ENCODE measurements at regions not wholly inside any gene's neighbourhood (a gene's known extent, or its start where the extent isn't known, plus 50 kb on each side); places are given as distances from the start of the nearest gene placed in this dataset.

GRCh38 chr14:42624980-42625761 is 1018.5 kb downstream of the LRFN5 start:
- DNase-seq (ENCODE audit: low spot score), result no peak

- no peak for DNase-seq (ENCODE audit: low spot score)
Observed at GRCh38 chr14:42617005-42617404, 1010.3 kb downstream of the LRFN5 start.

DNA sequence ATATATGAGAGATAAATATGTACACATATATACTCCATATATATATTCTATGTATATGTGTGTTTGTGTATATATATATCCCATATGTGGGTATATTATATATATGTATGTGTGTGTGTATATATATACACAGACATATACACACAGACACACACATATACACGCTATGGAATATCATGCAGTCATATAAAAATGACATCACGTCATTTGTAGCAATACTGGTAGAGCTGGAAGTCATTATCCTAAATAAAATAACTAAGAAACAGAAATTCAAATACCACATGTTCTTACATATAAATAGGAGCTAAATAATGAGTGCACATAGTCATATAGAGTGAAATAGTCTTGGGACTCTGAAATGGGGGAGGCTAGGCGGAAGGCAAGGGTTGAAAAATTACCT is 1000.2 kb downstream of the LRFN5 start:
- DNase-seq (ENCODE audit: low spot score), result no peak

DNA sequence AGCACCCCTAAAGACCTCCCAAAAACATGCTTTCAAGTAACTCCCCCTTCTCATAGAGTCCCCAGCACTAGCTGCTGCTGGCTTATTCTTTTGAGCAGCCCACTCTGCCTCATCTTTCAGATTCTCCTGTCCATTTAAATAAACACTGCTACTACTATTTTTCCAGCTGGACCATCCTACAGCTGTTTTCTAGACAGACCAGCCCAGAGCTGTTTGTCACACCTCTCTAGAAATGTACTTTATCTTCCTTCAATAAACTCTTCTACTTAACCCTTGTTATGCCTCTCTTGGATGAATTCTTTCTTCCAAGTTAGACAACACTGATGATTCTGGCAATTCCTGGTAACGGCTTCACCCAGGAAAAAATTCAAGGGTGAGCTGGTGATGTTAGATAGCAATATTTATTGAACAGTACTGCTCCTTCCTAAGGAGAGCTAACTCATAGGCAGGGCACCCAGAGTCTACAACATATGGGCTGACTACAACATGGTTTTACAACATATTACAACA is 995.7 kb downstream of the LRFN5 start:
- DNase-seq (ENCODE audit: low spot score), result no peak

DNA sequence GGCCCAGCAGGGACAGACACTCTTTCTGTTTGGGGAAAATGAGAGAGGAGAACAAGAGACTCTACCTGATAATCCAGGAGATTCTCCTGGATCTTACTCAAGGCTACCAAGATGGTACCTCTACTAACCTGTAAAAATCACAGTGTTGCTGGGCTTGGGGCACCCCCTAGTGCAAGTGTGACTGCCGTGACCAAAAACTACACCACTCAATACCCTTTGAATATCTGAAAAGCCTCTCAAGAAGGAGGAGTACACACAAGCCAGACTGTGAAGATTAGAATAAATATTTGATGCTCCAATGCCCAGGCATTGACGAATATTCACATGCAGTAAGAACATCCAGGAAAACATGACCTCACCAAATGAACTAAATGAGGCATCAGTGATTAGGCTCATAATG is 965.4 kb downstream of the LRFN5 start:
- DNase-seq (ENCODE audit: low spot score), result no peak

DNA sequence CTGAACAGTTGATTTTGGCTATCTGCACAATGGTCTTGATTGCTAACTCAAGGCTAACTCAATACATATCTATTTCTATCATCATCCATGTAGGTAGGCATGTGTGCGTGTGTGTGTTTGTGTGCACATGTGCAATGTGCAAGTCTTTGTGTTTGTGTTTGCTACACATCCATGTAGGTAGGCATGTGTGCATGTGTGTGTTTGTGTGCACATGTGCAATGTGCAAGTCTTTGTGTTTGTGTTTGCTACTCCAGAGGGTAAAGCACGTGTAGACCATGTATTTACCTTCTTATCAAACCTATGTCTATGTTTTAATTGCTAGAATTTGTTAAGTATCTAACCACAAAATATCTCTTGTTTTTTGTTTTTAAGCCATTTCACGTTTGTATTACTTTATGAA is 962.6 kb downstream of the LRFN5 start:
- DNase-seq (ENCODE audit: low spot score), result no peak

- DNase-seq (ENCODE audit: low spot score), result no peak
Observed at GRCh38 chr14:42565556-42565955, 958.9 kb downstream of the LRFN5 start.

DNA sequence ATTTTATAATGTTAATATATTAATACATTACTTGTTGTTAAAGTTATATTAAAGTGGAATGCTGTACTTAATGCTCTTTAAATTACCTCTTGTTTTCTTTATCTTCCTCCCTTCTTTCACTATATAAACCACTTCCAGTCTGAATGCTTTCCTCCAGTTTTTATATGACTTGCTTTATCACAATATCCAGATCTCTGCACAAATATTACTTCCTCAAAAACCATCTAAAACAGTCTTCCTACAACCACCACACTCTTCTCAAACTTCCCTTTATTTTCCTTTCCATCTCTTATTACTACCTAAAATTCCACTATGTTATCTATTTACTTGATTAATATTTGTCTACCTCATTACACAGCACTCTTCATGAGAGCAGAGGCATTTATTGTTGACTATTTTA is 956.6 kb downstream of the LRFN5 start:
- DNase-seq (ENCODE audit: low spot score), result no peak

GRCh38 chr14:42556551-42556950 is 949.9 kb downstream of the LRFN5 start:
- no peak for DNase-seq (ENCODE audit: low spot score)

- no peak for DNase-seq (ENCODE audit: low spot score)
Observed at GRCh38 chr14:42555365-42555764, 948.7 kb downstream of the LRFN5 start.

GRCh38 chr14:42554091-42554490 is 947.4 kb downstream of the LRFN5 start:
- DNase-seq (ENCODE audit: low spot score), result no peak

GRCh38 chr14:42550310-42550709 is 943.6 kb downstream of the LRFN5 start:
- DNase-seq (ENCODE audit: low spot score), result no peak

DNA sequence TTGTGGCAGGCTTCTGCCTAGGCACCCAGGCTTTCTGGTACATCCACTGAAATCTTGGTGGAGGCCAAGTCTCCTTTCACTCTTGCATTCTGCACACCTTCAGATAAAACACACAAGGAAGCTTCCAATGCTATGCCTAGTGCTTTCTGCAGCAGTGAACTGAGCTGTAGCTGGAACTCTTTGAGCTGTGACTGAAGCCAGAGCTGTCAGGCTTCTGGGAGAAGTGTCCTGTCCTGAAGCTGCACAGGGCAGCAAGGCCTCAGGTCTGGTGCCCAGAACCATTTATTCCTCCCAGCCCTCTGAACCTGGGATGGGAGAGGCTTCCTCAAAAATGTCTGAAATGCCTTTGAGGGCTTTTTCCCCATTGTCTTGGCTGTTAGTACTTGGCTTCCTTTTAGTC is 941.7 kb downstream of the LRFN5 start:
- DNase-seq (ENCODE audit: low spot score), result no peak

DNA sequence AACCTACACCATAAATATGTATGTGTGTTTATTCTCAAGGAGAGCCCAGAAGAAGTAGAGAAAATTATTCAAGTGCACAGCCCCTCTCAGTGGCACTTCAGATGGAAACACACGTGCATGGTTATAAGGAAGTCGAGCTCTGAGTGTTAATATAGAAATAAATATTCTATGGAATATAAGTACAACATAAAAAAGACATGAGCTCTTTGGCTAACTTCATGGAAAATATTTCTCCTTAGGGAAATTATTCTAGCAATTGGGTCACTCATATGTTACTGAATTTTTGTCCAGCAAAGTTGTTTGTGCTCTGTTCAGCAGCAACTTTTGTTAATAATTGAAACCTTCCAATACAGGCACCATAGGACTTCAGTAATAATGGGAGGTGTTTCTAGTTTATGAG is 939.0 kb downstream of the LRFN5 start:
- no peak for DNase-seq (ENCODE audit: low spot score)

DNA sequence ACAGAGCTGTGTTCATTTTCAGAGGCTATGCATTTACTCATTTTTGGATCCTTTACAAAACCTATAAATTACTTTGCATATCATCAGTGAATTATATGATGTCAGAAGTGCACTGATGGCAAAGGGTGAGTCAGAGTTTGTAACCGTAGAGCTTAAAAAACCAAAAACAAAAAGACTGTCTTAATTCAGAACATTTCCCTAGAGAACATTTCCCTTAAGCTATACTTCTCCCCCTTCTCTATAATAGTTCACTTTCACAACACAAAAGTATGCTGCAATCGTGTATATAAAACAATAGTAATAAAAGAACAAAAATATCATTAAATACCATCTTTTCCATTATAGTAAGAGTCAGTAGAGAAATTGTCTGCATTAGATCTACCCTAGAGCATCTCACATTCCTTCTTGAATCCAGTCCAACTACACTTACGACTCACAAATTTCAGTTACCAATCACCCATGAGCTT is 934.9 kb downstream of the LRFN5 start:
- no peak for DNase-seq (ENCODE audit: low spot score)

DNA sequence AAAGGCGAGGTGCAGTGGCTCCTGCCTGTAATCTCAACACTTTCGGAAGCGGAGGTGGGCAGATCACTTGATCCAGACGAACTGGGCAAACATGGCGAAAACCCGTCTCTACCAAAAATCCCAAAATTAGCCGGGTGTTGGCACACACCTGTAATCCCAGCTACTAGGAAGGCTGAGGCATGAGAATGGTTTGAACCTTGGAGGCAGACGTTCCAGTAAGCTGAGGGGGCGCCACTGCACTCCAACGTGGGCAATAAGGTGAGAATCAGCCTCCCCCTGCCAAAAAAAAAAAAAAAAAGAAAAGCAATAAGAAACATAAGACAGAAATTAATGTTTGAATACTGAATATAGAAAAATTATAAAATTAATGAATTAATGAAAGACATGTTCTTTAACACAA is 928.7 kb downstream of the LRFN5 start:
- no peak for DNase-seq (ENCODE audit: low spot score)

DNA sequence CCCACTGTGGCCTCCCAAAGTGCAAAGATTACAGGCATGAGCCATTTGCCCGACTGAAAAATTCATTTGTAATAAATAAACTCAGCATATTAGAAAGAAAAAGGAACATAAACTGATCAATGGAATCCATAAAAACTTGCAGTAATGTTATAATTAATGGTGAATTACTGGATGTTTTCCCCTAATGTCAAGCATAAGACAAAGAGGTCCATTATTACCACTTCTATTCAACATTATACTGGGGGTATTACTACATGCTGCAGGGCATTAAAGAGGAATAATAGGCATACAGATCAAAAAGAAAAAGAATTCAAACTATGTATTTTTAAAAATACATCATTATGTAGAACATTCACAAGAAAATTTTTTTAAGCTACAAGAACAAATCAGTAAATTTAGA is 926.8 kb downstream of the LRFN5 start:
- no peak for DNase-seq (ENCODE audit: low spot score)

GRCh38 chr14:42532194-42532593 is 925.5 kb downstream of the LRFN5 start:
- DNase-seq (ENCODE audit: low spot score), result no peak

DNA sequence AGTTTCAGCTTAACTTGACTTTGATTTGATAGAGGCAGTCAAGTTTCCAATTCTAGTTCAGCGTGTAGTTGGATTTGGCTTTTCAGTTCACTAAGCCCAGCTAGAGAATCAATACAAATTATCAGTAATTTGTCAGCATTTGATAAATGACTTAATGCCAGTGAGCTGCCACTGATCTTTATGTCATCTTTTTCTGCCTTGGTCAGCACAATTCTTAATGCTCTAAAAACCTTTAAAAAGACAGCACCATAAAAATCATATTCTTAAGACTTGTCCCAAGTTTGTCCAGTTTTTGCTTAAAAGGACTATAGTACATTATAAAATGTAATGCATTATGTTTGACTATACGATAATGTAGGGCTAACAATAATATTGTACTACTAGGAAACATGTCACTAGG is 920.5 kb downstream of the LRFN5 start:
- no peak for DNase-seq (ENCODE audit: low spot score)

DNA sequence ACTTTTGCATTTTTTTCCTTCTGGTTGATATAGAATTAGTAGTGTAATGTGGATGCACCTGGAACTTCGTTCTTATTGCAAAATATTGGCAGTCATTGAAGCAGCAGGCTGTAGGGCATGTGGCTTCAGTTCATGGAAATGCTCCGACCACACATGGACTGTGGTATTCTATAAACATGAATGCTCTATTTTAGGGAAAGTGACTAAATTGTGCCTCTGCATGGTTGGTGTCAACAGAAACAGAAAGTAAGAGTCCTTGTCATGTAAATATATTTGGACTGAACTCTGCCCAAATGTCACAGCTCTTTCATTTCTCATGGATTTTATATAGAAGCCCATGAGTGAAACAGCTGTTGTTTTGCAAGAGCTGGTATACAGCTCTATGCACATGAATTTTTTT is 917.0 kb downstream of the LRFN5 start:
- no peak for DNase-seq (ENCODE audit: low spot score)

GRCh38 chr14:42517806-42518500 is 911.3 kb downstream of the LRFN5 start:
- no peak for DNase-seq (ENCODE audit: low spot score)

DNA sequence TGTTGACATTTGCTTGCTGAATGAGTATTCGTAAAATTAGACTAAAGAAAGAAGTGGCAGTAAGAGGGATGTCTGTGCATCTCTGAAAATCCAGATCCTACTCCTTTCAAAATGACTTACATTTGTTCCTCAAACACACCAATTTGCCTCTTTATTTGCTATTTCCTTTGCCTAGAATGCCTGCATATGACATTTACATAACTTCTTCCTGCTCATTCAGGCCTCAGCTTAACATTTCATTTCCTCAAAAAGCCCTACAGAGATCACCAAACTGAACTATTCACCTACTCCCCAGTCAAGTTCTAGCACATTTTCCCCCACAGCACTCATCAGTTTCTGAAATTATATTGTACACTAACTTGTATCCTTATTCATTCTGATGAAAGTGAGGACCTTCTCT is 907.2 kb downstream of the LRFN5 start:
- no peak for DNase-seq (ENCODE audit: low spot score)

- DNase-seq (ENCODE audit: low spot score), result no peak
Observed at GRCh38 chr14:42510071-42510470, 903.4 kb downstream of the LRFN5 start.

Data from hepatic stellate cell (primary cell).